ENCODE measurements at regions not wholly inside any gene's neighbourhood (a gene's known extent, or its start where the extent isn't known, plus 50 kb on each side); places are given as distances from the start of the nearest gene placed in this dataset.

- TF ChIP-seq CTCF (IDR thresholded peaks at IDR 0.05; ENCODE audit: borderline replicate concordance, extremely low read depth, low read length, poor library complexity, severe bottlenecking) (no peak), EZH2 (IDR thresholded peaks at IDR 0.05; ENCODE audit: borderline replicate concordance, low read depth, low read length, severe bottlenecking) (no peak)
Measured at GRCh38 chr2:78589871-78590270, 435.6 kb upstream of the REG3G start.

All from DND-41 (cell line).